ENCODE measurements at regions not wholly inside any gene's neighbourhood (a gene's known extent, or its start where the extent isn't known, plus 50 kb on each side); places are given as distances from the start of the nearest gene placed in this dataset.

DNA sequence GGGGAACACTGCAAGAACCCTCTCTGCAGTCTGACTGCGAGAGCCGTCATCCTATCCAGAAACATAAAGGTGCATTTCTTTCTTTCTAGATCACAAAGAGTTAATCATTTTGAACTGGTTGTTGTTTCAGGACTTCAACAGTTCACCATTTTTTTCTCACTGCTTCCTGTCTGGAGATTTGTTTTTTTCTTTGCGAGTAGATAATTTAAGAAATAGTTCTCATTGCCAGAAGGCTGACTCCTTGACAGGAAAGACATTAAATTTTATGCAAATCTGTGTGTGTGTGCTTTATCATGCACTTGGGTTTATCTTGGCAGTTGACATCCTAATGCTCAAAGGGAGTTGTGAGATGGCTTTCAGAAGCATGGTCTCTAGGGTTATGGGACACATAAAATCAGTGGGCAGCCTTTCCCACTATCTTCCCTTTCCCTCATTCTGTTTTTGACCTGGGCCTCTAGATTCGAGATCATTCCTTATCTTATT lies 123.5 kb upstream of the TBL1XR1 start:
- POLR2A ChIA-PET (ENCODE audit: partially characterized antibody), result no interaction called here
- no peak overlapping the region for H2BK5ac ChIP-seq (ENCODE audit: low read depth, low read length)
- no peak overlapping the region for H3K18ac ChIP-seq (ENCODE audit: extremely low read depth, low read length)
- no peaks in the 10 kb centered on the region for H3K79me1 ChIP-seq (ENCODE audit: low read depth, low read length)
- no peak overlapping the region for H4K91ac ChIP-seq (replicated peaks; ENCODE audit: insufficient read length, low read length)
- H3K23ac ChIP-seq (ENCODE audit: insufficient read length), result no peak overlapping the region
- H3K27me3 ChIP-seq (replicated peaks in 1 of 4; ENCODE audit: control insufficient read depth in 3 of 4, extremely low read depth in 1 of 4, insufficient read depth in 3 of 4, low read length in 3 of 4), result no peaks in the 10 kb centered on the region
- H2BK12ac ChIP-seq (ENCODE audit: low read depth, low read length), result no peak overlapping the region
- no peak overlapping the region for H3K4me3 ChIP-seq (ENCODE audit: extremely low read depth in 1 of 4, insufficient read depth in 2 of 4, low read depth in 3 of 4, low read length in 4 of 4)
- no peak overlapping the region for H4K8ac ChIP-seq (ENCODE audit: extremely low read depth, insufficient read depth, low read length)
- no peak overlapping the region for H2AFZ ChIP-seq (ENCODE audit: low read length)
- H3K4me1 ChIP-seq (replicated peaks in 1 of 4; ENCODE audit: control insufficient read depth in 3 of 4, insufficient read depth in 4 of 4, low read length in 3 of 4), result no peaks in the 10 kb centered on the region
- FAIRE-seq (no peak), DNase-seq (ENCODE audit: low read depth in 1 of 2, low spot score in 2 of 2) (no peak)
- H3K4me2 ChIP-seq (ENCODE audit: insufficient read depth in 1 of 2, low read depth in 2 of 2, low read length in 2 of 2), result no peak overlapping the region
- no peak overlapping the region for H3K27ac ChIP-seq (ENCODE audit: low read depth, low read length)
- no peaks in the 10 kb centered on the region for H3K79me2 ChIP-seq (ENCODE audit: control insufficient read depth in 1 of 2, insufficient read depth in 2 of 2, low read length in 2 of 2)
- no peak overlapping the region for H3K9ac ChIP-seq (replicated peaks in 1 of 4; ENCODE audit: extremely low read depth in 1 of 4, low read depth in 3 of 4, low read length in 3 of 4)
- no peak overlapping the region for H2BK20ac ChIP-seq (ENCODE audit: low read length)
- no peak overlapping the region for H2BK120ac ChIP-seq (replicated peaks; ENCODE audit: low read depth, low read length)
- H4K5ac ChIP-seq (ENCODE audit: insufficient read length, low read depth, low read length), result no peak overlapping the region
- H3K56ac ChIP-seq (replicated peaks; ENCODE audit: insufficient read length, low read depth, low read length), result no peak overlapping the region
- no peak overlapping the region for H3K14ac ChIP-seq (ENCODE audit: insufficient read length)
- no peak overlapping the region for H2AK5ac ChIP-seq (ENCODE audit: low read depth, low read length)
- H3K4ac ChIP-seq (replicated peaks; ENCODE audit: insufficient read length, low read depth, low read length), result no peak overlapping the region
- no peak overlapping the region for H2BK15ac ChIP-seq (ENCODE audit: low read length)
- no peaks in the 10 kb centered on the region for H3K9me3 ChIP-seq (ENCODE audit: insufficient read depth in 2 of 2, low read depth in 1 of 2, low read length in 1 of 2)
- WGBS, 2 experiments (ENCODE audit: extremely low coverage in 1 of 2, insufficient coverage in 1 of 2, insufficient read length in 1 of 2, insufficient replicate concordance in 2 of 2, low coverage in 1 of 2, low lambda C conversion rate in 2 of 2, missing lambda C conversion rate in 1 of 2), result 91% methylated on average over 4 of the region's 4 CpGs; no CpG with 5 or more reads in 1 of the 2 experiments
- CTCF ChIA-PET (ENCODE audit: partially characterized antibody), result no interaction called here
- no peaks in the 10 kb centered on the region for H3K36me3 ChIP-seq (ENCODE audit: control insufficient read depth in 2 of 4, insufficient read depth in 4 of 4, low read length in 3 of 4)
- H4K20me1 ChIP-seq (replicated peaks in 1 of 2; ENCODE audit: control insufficient read depth in 1 of 2, insufficient read depth in 2 of 2, low read length in 2 of 2), result no peaks in the 10 kb centered on the region
- H3K23me2 ChIP-seq (ENCODE audit: low read depth, low read length), result no peaks in the 10 kb centered on the region
- no peak for TF ChIP-seq JUN (IDR thresholded peaks at IDR 0.05; ENCODE audit: low read depth, low read length)
- TF ChIP-seq NANOG (IDR thresholded peaks at IDR 0.05; ENCODE audit: insufficient read depth, low read depth, low read length, poor library complexity, severe bottlenecking), result no peak
- no peak for TF ChIP-seq EZH2 (IDR thresholded peaks at IDR 0.05; ENCODE audit: low read depth, low read length, severe bottlenecking)
- TF ChIP-seq BRCA1 (IDR thresholded peaks at IDR 0.05; ENCODE audit: low read depth, low read length), result no peak
- no peak for TF ChIP-seq KDM1A (IDR thresholded peaks at IDR 0.05; ENCODE audit: borderline replicate concordance, low read length)
- no peak for TF ChIP-seq TCF12 (IDR thresholded peaks at IDR 0.05; ENCODE audit: low read depth, low read length)
- TF ChIP-seq RBBP5 (IDR thresholded peaks at IDR 0.05; ENCODE audit: borderline replicate concordance, low read depth, low read length), result no peak
- no peak for TF ChIP-seq JUND (IDR thresholded peaks at IDR 0.05; ENCODE audit: low read length)
- no peak for TF ChIP-seq SP1 (IDR thresholded peaks at IDR 0.05; ENCODE audit: low read depth, low read length)
- no peak for TF ChIP-seq RNF2 (IDR thresholded peaks at IDR 0.05; ENCODE audit: borderline replicate concordance, low read depth, low read length, missing control alignments, poor library complexity, severe bottlenecking)
- TF ChIP-seq CTBP2 (IDR thresholded peaks at IDR 0.05; ENCODE audit: borderline replicate concordance, insufficient read depth, insufficient read length, low read length), result no peak
- TF ChIP-seq KDM5A (IDR thresholded peaks at IDR 0.05; ENCODE audit: low read length), result no peak
- no peak for TF ChIP-seq SP2 (IDR thresholded peaks at IDR 0.05; ENCODE audit: low read length)
- TF ChIP-seq, protein P1, sequence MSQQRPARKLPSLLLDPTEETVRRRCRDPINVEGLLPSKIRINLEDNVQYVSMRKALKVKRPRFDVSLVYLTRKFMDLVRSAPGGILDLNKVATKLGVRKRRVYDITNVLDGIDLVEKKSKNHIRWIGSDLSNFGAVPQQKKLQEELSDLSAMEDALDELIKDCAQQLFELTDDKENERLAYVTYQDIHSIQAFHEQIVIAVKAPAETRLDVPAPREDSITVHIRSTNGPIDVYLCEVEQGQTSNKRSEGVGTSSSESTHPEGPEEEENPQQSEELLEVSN (IDR thresholded peaks at IDR 0.05), result no peak
